ENCODE measurements at regions not wholly inside any gene's neighbourhood (a gene's known extent, or its start where the extent isn't known, plus 50 kb on each side); places are given as distances from the start of the nearest gene placed in this dataset.

DNA sequence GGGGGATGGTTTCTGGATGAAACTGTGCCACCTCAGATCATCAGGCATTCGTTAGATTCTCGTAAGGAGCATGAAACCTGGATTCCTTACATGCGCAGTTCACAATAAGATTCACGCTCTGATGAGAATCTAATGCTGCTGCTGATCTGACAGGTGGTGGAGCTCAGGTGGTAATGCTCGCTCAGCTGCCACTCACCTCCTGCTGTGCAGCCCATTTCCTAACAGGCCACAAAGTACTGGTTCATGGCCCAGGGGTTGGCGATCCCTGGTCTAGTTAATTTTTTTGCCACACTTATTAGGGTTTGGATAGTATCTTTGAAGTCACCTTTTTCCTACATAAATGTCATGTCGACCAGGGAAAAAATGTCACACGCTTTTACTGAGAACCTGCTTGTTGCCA, 96.8 kb upstream of the MLIP start:
- H3K9ac ChIP-seq (ENCODE audit: low read length), result no peak overlapping the region
- H3K27ac ChIP-seq (ENCODE audit: low read depth, low read length), result no peak overlapping the region
- no peaks in the 10 kb centered on the region for H3K9me3 ChIP-seq (ENCODE audit: control insufficient read depth in 1 of 2, insufficient read depth in 1 of 2, low read depth in 1 of 2, low read length in 2 of 2)
- no peaks in the 10 kb centered on the region for H3K27me3 ChIP-seq (ENCODE audit: insufficient read depth, low read length)
- ChIA-PET RAD21 (ENCODE audit: low non-redundant PET in 1 of 2, low total read pairs in 2 of 2, uncharacterized antibody in 2 of 2, unreplicated experiment in 2 of 2) (no interaction called here), POLR2A (no interaction called here), CTCF (no interaction called here)
- no TSS peak for BruUV-seq (replicated peaks)
- H3K79me2 ChIP-seq (ENCODE audit: insufficient read depth, low read length), result no peaks in the 10 kb centered on the region
- intact Hi-C loops (cut with micrococcal nuclease), result no loop called here
- H3K4me1 ChIP-seq (ENCODE audit: control insufficient read depth in 1 of 2, insufficient read depth in 2 of 2, low read length in 2 of 2), result no peaks in the 10 kb centered on the region
- no peaks in the 10 kb centered on the region for H3K36me3 ChIP-seq (ENCODE audit: control insufficient read depth in 1 of 2, insufficient read depth in 2 of 2, low read length in 2 of 2)
- no peaks in the 10 kb centered on the region for H4K20me1 ChIP-seq (ENCODE audit: insufficient read depth)
- no peak for DNase-seq (ENCODE audit: low read depth, low spot score)
- H2AFZ ChIP-seq (ENCODE audit: low read depth, low read length, poor library complexity, severe bottlenecking), result no peak overlapping the region
- H3K4me3 ChIP-seq (replicated peaks in 1 of 2; ENCODE audit: low read depth in 1 of 2, low read length in 2 of 2), result no peak overlapping the region
- TF ChIP-seq FOSL1 (IDR thresholded peaks at IDR 0.05; ENCODE audit: low read depth) (no peak), SRF (IDR thresholded peaks at IDR 0.05; ENCODE audit: low read depth) (no peak), EZH2phosphoT487 (IDR thresholded peaks at IDR 0.05; ENCODE audit: borderline replicate concordance) (no peak), SP1 (IDR thresholded peaks at IDR 0.05; ENCODE audit: low read depth) (no peak), ZNF274 (IDR thresholded peaks at IDR 0.05; ENCODE audit: low read depth, low read length) (no peak), JUND (IDR thresholded peaks at IDR 0.05) (no peak)
- TF ChIP-seq, protein P1, sequence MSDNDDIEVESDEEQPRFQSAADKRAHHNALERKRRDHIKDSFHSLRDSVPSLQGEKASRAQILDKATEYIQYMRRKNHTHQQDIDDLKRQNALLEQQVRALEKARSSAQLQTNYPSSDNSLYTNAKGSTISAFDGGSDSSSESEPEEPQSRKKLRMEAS (IDR thresholded peaks at IDR 0.05), result no peak
- no peaks in the 10 kb centered on the region for H3K9me2 ChIP-seq (ENCODE audit: insufficient read depth)
- ATAC-seq, result no peak
- H3K4me2 ChIP-seq (ENCODE audit: low read length), result no peak overlapping the region

DNA sequence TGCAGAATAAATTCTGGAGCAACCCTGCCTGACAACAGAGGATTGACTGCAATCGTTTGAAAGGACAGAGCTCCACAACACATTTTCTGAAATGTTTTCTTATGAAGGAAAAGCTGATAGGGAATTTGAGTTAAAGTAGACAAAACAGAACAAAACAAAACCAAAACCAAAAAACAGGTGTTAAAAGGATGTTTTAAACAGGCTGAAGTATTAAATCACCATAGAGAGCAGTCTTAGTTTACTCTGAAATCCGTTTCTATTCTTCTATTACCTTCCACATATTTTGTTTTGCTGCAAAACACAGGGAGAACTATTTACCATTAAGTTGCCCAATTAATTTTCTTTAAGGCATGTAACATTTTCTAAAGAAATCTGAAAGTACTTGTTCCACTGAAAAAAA, 93.4 kb upstream of the MLIP start:
- ChIA-PET CTCF (no interaction called here), POLR2A (no interaction called here), RAD21 (ENCODE audit: low non-redundant PET in 1 of 2, low total read pairs in 2 of 2, uncharacterized antibody in 2 of 2, unreplicated experiment in 2 of 2) (no interaction called here)
- H3K4me2 ChIP-seq (ENCODE audit: low read length), result no peak overlapping the region
- DNase-seq (ENCODE audit: low read depth, low spot score), result no peak
- no peak for ATAC-seq
- no peak overlapping the region for H3K4me3 ChIP-seq (replicated peaks in 1 of 2; ENCODE audit: low read depth in 1 of 2, low read length in 2 of 2)
- no TSS peak for BruUV-seq (replicated peaks)
- intact Hi-C loops (cut with micrococcal nuclease), result no loop called here
- H3K27me3 ChIP-seq (ENCODE audit: insufficient read depth, low read length), result no peaks in the 10 kb centered on the region
- H3K27ac ChIP-seq (ENCODE audit: low read depth, low read length), result no peak overlapping the region
- no peaks in the 10 kb centered on the region for H3K9me3 ChIP-seq (ENCODE audit: control insufficient read depth in 1 of 2, insufficient read depth in 1 of 2, low read depth in 1 of 2, low read length in 2 of 2)
- H3K36me3 ChIP-seq (ENCODE audit: control insufficient read depth in 1 of 2, insufficient read depth in 2 of 2, low read length in 2 of 2), result no peaks in the 10 kb centered on the region
- no peak overlapping the region for H3K9ac ChIP-seq (ENCODE audit: low read length)
- TF ChIP-seq SIN3A (IDR thresholded peaks at IDR 0.05; ENCODE audit: low read depth) (no peak), YY1 (IDR thresholded peaks at IDR 0.05; ENCODE audit: extremely low read depth, insufficient replicate concordance, low read depth, low read length) (no peak), SP1 (IDR thresholded peaks at IDR 0.05; ENCODE audit: low read depth) (no peak)
- no peak overlapping the region for H2AFZ ChIP-seq (ENCODE audit: low read depth, low read length, poor library complexity, severe bottlenecking)
- no peaks in the 10 kb centered on the region for H4K20me1 ChIP-seq (ENCODE audit: insufficient read depth)
- H3K4me1 ChIP-seq (ENCODE audit: control insufficient read depth in 1 of 2, insufficient read depth in 2 of 2, low read length in 2 of 2), result no peaks in the 10 kb centered on the region
- H3K9me2 ChIP-seq (ENCODE audit: insufficient read depth), result no peaks in the 10 kb centered on the region
- no peaks in the 10 kb centered on the region for H3K79me2 ChIP-seq (ENCODE audit: insufficient read depth, low read length)
